Hindlimb muscle (tissue), 1 donor: ENCODE measurements at regions not wholly inside any gene's neighbourhood (a gene's known extent, or its start where the extent isn't known, plus 50 kb on each side); places are given as distances from the start of the nearest gene placed in this dataset.
"Not testable (repeated sequence)": the region's sequence is repeated elsewhere in the genome, so short reads cannot be mapped to it uniquely, and the experiment has no call there.

Experiments used
- DNase-seq: peaks from one replicate; pipeline ENCODE4 v3.0.0-alpha.2; 2013

DNA sequence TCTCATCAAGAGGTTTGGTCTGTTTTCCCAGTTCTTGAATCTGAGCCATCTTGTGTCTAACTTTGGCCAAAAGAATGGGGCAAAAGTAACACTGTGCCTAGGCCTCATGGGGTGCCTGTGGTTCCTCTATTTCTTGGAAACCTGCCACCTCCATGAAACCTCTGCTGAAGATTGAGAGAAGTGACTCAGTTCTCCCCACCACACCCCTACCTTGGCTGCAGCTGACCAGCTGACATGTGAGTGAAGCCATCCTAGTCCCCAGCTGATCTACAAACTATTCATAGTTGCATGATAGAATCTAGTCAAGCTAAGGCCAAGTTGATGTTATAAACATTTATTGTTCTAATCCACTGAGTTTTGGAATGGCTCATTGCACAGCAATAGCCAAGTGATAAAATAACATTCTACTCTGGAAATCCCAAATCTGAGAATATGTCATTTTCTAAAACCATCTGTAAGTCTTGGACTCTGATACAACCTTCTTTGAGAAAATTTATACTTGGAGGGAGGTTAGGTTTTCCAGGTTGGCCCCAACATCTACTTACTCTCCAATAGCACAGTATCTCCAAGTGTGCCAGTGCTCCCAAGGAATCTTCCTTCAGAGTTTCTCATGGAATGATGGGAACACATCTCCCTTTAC lies 107.0 kb upstream of the SMLR1 start:
- peak; percentile 22 for DNase-seq

DNA sequence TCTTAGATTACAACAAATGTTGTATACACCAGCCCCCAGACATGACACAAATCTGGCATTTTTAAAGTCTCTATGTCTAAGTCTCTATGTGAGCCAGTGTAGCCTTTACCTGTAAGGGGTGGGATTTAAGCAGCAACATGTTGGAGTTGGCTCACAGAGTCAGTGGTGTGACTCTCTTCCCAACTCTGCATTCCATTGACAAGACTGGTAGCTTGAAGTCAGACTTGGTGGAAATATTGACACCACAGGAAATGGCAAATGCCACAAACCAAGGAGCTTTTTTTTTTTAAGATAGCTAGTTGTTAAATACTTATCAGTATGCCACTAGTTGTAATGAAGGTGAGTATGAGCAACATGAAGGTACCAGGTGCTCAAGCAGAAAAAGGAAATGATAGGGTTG lies 103.1 kb upstream of the SMLR1 start:
- DNase-seq = no peak

DNA sequence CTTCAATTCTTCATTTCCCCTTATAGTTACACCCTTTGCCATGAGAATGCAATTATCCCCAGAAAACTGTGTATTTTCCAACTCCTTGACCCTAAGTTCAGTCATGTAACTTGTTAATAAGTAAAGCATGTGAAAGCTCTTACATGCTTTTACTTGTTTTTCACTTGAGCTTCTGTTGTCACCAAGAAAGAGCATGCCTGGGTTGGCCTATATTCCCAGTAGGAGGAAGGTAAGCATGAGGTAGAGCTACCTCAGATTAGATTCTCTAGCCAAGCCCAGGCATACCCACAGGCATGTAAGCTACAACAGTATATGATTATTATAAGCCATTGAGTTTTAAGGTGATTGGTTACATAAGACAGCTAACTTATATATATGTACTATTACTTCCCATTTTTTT lies 101.7 kb upstream of the SMLR1 start:
- DNase-seq = no peak

DNA sequence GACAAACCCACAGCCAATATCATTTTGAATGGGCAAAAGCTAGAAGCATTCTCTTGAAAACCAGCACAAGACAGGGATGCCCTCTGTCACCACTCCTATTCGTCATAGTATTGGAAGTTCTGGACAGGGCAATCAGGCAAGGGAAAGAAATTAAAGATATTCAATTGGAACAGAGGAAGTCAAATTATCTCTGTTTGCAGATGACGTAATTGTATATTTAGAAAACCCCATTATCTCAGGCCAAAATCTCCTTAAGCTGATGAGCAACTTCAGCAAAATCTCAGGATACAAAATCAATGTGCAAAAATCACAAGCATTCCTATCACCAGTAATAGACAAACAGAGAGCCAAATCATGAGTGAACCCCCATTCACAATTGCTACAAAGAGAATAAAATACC lies 99.1 kb upstream of the SMLR1 start:
- not testable (repeated sequence) for DNase-seq

DNA sequence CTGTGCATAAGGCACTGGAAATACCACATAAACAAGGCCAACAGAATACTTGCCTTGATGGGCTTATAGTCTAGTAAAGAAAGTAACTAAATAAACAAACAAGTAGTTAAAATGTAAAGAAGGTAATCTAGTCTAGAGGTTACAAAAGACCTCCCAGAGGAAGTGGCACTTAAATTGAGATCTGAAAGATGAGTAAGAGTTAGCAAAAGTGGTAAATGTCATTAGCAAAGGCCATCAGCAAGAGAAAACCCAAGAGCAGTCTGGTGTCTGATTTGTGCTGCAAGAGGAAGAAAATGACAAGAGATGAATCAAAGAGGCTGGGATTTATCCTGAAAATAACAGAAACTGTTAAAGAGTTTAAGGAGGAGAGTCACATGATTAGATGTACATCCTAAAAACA lies 96.6 kb upstream of the SMLR1 start:
- no peak for DNase-seq

DNA sequence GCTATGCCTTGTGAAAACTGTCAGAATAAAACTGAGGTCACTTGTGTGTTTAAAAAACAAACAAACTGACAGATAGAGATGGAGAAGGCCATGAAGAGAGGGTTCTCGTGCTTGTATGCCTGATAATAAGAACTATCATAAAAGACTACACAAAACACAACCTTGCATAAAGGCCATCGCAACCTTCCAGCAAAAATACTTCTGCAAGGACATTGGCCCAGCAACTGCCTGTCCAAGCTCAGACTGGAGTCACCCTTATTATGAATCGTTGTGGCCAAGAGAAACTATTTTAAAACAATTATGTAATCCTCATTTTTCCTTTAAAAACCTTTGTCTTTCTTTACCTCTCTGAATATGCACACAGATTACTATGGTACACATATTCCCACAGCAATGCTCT lies 93.0 kb upstream of the SMLR1 start:
- no peak for DNase-seq

DNA sequence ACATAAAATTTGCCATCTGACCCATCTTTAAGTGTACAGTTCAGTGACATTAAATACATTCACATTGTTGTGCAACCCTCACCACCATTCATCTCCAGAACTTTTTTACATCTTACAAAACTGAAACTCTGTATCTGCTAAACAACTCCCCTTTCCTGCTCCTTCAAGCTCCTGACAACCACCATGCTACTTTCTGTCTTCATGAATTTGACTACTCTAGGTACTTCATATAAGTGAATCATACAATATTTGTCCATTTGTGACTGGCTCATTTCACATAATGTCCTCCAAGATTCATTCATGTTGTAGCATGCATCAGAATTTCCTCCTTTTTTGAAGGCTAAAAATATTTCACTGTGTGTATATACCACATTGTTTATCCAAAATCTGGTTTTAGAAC lies 86.9 kb upstream of the SMLR1 start:
- no peak for DNase-seq

DNA sequence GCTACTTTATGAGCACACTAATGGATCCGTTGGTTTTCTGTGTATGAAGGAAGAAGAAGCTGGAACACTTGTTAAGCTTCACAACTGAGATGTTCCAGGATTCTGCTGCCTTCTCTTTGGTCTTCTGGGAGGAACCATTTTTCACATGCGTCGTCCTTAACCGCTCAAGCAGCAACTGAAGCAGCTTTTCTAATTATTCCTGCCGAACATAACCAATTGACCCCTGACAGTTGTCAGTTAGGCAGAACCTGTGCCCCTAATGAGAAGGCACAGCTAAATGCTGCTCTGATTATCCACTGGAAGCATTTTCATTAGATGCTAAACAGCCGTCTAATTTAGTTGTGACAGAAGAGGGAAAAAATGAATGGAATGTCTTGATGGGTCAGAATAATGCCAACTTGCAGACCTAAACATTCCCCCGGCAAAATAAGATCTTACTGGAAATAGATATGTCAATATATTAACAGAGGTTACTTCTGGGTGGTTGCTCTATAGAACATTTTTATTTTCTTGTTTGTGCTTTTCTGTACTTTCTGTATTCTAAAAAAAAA lies 85.0 kb upstream of the SMLR1 start:
- DNase-seq = no peak

DNA sequence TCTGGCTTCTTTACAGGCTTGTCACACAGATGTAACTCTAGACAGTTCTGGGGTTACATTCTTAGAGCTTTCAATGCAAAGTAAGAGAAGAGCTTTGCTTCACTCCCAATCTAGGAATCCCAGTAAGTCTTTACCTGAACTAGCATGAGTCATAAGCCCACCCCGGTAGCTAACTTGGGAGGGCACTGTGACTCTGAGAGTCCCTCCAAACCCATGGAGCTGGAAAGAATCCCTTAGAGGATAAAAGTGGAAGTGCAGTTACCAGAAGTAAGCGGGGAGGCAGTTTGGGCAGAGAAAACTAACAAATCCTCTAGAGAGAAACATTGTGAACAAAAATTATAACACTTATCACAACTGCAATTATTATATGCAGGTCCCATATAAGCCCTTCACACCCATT lies 84.0 kb upstream of the SMLR1 start:
- no peak for DNase-seq

DNA sequence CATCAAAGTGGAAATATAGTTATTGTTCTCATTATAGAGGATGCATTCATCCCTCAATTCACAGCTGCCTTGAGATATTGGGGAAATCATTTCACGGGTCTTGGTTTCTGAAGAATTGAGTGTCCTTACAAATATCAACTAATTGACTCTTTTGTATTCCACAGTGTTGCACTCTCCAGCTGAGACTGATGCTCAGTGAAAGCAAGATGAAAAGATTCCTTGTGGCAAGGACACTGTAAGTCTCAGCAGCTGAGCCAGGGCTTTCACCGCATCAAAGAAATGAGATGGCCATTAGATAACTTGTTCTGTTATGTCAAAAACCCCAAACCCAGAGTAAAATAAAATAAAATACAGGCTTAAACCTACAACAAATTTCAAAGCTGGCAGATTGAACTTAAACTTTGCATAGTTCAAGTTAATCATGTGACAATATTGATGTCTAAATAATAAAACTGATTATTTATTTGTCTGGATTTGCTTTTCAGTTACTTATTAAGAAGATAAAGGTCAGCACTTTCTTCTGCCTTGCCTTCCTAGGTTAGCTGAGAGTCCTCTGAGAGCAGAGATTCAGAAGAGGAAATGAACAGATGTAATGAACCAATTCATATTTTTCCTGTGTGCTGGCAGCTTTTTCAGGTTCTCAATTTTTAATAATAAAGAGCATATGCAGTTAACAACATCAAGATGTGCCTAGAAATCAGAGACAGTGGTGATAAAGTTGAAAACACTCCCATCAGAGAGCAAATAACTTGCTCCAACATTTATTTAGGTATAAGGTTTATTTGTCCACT lies 82.4 kb upstream of the SMLR1 start:
- DNase-seq = no peak

DNA sequence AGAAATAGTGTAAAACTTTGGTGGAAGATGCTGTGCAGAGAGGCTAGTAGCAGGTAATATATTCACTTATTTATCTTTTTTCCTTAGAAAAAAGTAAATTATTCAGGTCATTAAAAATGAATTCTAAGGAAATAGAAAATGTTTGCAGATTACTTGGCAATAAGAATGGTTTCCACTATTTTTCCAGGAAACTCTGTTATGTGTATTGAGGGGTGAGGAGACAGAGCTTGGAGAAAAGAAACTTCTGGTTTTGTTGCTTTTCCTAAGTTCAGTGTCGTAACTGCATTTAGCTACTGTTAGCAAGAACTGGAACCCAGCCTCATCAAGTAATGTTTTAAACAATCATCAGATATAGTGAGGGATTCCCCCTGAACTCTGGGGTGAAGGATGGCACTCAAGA lies 79.2 kb upstream of the SMLR1 start:
- DNase-seq = no peak

DNA sequence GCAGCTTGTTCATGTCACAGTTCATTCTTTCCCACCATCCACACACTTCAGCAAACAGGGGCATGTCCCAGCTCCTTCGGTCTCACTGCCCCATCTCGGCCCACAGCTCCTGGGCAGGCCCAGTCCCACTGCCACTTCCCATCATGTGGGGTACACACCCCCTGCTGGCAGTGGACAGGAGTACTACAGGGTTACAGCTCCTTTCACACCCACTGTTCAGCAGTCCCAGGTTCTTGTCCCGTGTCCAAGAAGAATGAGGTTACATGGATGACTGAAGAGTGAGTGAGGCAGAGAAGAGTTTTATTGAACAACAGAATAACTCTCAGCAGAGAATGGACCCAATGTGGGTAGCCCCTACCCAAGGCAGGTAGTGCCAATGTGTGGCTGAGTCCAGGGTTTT lies 77.8 kb upstream of the SMLR1 start:
- no peak for DNase-seq

DNA sequence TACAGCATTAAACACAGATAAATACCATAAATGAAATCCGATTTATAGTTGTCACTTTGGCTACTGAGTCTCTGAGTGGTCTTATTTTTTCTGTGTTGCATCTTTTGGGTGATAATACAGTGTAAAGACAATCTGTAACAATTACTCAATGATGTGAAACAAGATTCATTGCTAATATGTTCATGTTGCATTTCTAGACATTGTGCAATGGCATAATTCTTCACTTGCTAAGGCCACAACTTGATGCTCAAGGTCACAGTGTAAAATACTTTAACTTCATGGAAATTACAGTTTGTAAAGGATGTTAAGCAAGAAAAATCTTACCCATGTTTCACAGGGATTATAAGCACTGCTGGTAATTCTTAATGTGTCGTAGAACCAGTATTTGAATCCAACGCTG lies 74.9 kb upstream of the SMLR1 start:
- no peak for DNase-seq

DNA sequence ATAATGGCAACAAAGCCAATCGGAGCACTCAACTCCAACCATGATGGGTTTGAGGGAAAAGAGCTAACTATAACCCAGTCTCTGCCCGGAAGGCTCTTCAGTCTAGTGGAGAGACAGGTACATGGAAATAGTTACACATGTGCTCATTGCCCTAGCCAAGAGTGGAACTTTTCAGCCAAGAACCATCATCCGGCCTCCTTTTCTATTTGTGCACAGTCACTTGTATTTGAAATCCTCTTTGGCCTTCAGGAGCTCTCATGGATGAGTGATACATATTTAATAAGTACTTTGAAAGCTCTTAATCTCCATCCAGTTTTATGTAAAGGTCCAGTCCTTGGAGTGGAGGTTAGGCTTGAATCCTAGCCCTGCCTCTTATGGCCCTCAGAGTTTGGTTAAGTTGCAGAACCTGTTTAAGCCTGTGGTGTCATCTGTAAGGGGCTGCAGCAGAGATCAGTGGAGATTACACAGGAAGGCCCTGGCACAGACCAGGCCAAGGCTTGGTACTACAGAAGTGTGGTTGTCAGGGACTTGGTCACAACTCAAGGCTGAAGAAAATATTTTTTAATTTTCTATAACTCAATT lies 72.3 kb upstream of the SMLR1 start:
- DNase-seq = no peak

DNA sequence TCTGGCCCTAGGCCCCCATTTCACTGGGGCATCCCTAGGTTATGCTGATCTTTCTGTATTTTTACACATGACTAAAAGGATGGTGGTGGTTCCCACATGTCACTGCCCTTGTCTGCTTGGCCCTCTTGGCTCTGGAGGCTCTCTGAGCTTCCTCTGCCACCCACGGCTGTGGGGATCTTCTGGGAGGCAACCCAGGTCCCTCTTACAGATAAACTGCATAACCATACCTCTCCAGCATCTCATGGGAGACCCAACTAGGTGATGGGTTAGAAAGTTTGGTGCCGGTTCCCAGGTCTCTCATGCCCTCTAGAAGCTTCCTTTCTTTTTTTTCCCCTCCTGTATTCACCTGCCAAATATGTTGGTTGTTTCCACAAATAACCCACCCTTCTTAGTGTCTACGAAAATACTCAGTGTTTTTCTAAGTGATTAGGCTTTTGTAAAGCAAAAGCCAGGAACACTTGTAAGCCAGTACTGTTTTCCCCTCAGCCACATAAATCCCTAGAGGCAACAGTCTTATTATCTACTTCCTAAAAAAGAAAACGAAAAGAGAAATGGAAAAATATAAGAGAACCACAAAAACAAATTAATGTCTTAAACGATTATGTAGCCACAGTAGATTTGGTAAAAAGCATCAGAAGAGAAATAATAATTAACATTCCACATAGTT lies 71.7 kb upstream of the SMLR1 start:
- DNase-seq = no peak

DNA sequence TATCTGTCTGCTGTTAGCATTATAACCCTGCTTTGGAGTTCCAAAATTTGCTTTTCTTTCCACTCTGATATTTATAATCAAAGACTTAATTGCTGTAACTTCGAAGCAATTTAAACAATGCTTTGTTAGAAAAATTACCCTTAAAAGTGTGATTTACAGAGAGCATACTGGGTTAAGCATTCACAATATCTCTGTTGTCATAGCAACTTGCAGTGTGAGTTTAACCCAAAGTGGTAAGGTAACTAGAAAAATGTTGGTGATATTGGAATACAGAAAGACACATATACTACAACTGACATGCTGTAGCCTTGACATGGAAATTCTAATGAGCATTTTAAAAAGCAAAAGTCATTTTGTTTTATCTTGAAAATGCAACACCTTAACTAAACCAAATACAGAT lies 70.4 kb upstream of the SMLR1 start:
- no peak for DNase-seq

DNA sequence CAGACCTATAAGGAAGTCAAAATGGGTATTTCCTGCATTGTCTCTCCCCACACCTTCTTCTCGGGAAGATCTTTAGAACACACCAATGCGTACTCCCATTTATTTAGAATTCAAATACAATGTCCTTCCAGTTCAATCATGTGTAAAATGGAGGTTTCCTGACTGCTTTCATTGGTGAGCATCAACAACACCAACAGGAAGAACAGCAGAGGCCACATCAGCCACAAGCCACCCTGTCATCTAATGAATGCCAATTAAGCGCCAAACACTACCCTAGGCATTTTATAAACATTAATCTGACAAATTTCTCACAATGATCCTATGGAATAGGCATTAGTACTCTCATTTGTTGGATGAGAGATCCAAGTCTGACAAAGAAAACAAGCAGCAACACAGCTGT lies 68.4 kb upstream of the SMLR1 start:
- DNase-seq = no peak

DNA sequence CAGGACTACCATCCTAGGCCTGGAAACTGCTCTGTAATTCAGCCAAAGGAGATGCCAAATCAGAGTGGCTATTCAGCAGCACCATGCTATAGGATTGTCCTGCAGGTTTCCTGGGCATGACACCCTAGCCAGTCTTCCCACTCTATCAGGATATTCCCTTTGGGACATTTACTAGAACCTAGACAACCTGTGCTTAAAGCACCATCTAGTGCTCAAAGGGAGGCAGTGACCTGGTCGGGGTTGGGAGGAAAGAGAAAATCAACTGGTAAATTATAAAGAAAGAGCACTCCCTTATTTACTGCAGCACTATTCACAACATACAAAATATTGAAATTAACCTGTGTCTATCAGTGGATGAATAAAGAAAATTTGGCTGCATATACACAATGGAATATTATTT lies 67.2 kb upstream of the SMLR1 start:
- DNase-seq = no peak

DNA sequence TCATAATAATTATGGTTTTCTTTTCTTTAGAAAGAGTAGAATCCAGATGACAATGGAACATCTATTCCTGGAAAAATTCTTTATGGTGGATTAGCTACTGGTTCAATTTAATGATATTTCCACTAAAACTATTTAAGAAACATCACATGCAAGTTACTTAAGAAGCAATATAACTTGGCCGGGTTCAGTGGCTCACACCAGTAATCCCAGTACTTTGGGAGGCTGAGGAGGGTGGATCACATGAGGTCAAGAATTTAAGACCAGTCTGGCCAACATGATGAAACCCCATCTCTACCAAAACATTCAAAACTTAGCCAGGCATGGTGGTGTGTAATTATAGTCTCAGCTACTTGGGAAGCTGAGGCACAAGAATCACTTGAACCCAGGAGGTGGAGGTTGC lies 65.9 kb upstream of the SMLR1 start:
- no peak for DNase-seq

DNA sequence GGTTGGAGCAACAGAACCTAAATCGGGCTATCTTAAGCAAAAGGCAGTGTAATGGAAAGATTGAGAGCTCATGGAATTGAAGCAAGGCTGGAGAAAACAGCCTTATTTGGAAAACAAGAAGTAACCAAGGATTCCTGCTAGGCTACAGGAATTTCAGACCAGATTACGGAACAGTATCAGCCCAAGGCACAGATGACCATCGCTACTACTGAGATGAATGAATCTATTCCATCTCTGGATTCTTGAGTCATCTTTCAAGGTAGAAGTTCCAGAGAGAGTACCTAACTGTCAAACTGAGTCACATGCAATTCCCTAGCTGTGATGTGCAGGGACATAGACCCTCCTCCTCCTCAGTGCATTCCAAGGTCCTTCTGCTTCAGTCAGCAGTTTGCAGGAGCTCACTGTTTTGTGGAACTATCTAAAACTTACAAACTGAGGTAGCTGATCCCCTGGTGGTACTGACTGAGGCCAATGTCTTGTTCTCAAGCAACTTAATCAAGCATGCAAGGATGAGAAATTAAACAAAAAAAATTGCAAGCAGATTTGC lies 62.0 kb upstream of the SMLR1 start:
- no peak for DNase-seq

DNA sequence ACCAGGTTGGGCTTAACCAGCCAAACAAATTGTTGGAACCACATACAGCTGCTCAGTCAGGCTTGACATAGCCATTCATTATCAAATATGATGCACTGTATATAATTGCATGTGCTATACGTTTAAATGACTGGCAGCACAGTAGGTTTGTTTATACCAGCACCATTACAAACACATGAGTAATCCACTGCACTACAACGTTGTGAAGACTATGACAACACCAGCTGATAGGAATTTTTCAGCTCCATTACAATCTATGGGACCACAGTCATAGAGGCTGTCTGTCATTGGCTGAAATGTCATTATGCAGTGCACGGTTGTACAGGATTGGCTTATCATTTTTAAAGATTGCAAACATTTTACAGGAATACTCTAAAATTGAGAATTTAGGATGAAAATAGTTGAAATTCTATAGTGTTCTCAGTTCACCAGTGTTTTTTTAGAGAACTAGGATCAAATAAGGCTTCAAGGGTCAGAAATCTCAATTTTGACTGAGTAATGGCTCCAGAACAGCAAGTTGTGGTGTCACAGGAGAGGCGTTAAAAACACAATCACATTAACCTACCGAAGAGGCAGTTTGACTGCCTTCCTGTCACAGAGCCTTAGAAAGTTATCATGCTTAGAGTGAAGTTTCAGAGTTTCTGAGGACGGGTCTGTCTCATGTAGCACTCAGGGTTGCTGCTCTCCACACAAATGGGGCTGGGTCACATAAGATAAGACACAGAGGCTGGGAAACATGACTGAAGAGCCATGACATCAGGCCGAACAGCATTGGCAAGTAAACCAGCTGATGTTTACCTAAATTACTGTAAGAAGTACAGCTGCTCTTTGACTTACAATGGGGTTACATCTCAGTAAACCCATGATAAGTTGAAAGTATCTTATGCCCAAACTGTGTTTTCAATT lies 60.7 kb upstream of the SMLR1 start:
- DNase-seq = no peak

DNA sequence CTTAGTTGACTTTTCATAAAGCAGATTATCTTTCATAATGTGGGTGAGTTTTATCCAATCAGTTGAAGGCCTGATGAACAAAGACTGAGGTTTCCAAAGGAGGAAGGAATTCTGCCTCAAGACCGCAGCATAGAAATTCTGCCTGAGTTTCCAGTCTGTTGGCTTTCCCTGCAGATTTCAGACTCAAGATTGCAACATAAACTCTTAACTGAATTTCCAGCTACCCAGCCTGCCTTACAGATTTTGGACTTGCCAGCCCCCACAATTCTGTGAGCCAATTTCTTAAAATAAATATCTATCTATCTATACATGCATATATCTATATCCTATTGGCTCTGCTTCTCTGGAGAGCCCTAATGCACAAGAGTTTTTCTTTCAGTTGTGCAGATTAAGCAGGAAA lies 57.3 kb upstream of the SMLR1 start:
- no peak for DNase-seq
